ENCODE measurements at regions not wholly inside any gene's neighbourhood (a gene's known extent, or its start where the extent isn't known, plus 50 kb on each side); places are given as distances from the start of the nearest gene placed in this dataset.

GRCh38 chr15:87752250-87752951, 504.1 kb downstream of the NTRK3 start:
- no peaks in the 10 kb centered on the region for H3K36me3 ChIP-seq (ENCODE audit: control insufficient read depth, insufficient read depth, low read length)
- TF ChIP-seq CTCF (IDR thresholded peaks at IDR 0.05; ENCODE audit: insufficient read depth, low read length, severe bottlenecking), result no peak
- no peaks in the 10 kb centered on the region for H3K27me3 ChIP-seq (ENCODE audit: control insufficient read depth, insufficient read depth, low read length)
- FAIRE-seq (no peak), DNase-seq (ENCODE audit: low read depth) (peak; percentile 64)
- H3K4me3 ChIP-seq (ENCODE audit: low read depth, low read length), result no peak overlapping the region

- FAIRE-seq, result no peak
- no peaks in the 10 kb centered on the region for H3K27me3 ChIP-seq (ENCODE audit: control insufficient read depth, insufficient read depth, low read length)
Observed at GRCh38 chr15:87748483-87748882, 508.1 kb downstream of the NTRK3 start.

GRCh38 chr15:87747087-87747486, 509.5 kb downstream of the NTRK3 start:
- DNase-seq (ENCODE audit: low read depth) (no peak), FAIRE-seq (no peak)
- H3K4me3 ChIP-seq (ENCODE audit: low read depth, low read length), result no peak overlapping the region
- H3K27me3 ChIP-seq (ENCODE audit: control insufficient read depth, insufficient read depth, low read length), result no peaks in the 10 kb centered on the region
- no peak for TF ChIP-seq CTCF (IDR thresholded peaks at IDR 0.05; ENCODE audit: insufficient read depth, low read length, severe bottlenecking)
- H3K36me3 ChIP-seq (ENCODE audit: control insufficient read depth, insufficient read depth, low read length), result no peaks in the 10 kb centered on the region

More at GRCh38 chr15:87748483-87748882, 508.1 kb downstream of the NTRK3 start:
- Histone ChIP-seq H3K36me3 (ENCODE audit: control insufficient read depth, insufficient read depth, low read length) (no peaks in the 10 kb centered on the region), H3K4me3 (ENCODE audit: low read depth, low read length) (no peak overlapping the region)
- TF ChIP-seq CTCF (IDR thresholded peaks at IDR 0.05; ENCODE audit: insufficient read depth, low read length, severe bottlenecking), result no peak
- DNase-seq (ENCODE audit: low read depth), result no peak

- Histone ChIP-seq H3K4me3 (ENCODE audit: low read depth, low read length) (no peak overlapping the region), H3K27me3 (ENCODE audit: control insufficient read depth, insufficient read depth, low read length) (no peaks in the 10 kb centered on the region), H3K36me3 (ENCODE audit: control insufficient read depth, insufficient read depth, low read length) (no peaks in the 10 kb centered on the region)
- DNase-seq (ENCODE audit: low read depth) (no peak), FAIRE-seq (no peak)
- no peak for TF ChIP-seq CTCF (IDR thresholded peaks at IDR 0.05; ENCODE audit: insufficient read depth, low read length, severe bottlenecking)
Observed at GRCh38 chr15:87746333-87746732, 510.2 kb downstream of the NTRK3 start.

- DNase-seq (ENCODE audit: low read depth) (no peak), FAIRE-seq (no peak)
- TF ChIP-seq CTCF (IDR thresholded peaks at IDR 0.05; ENCODE audit: insufficient read depth, low read length, severe bottlenecking), result no peak
- Histone ChIP-seq H3K27me3 (ENCODE audit: control insufficient read depth, insufficient read depth, low read length) (no peaks in the 10 kb centered on the region), H3K4me3 (ENCODE audit: low read depth, low read length) (no peak overlapping the region), H3K36me3 (ENCODE audit: control insufficient read depth, insufficient read depth, low read length) (no peaks in the 10 kb centered on the region)
Observed at GRCh38 chr15:87744815-87745214, 511.7 kb downstream of the NTRK3 start.

GRCh38 chr15:87743562-87743961, 513.0 kb downstream of the NTRK3 start:
- no peak overlapping the region for H3K4me3 ChIP-seq (ENCODE audit: low read depth, low read length)
- DNase-seq (ENCODE audit: low read depth), result no peak
- no peaks in the 10 kb centered on the region for H3K36me3 ChIP-seq (ENCODE audit: control insufficient read depth, insufficient read depth, low read length)
- TF ChIP-seq CTCF (IDR thresholded peaks at IDR 0.05; ENCODE audit: insufficient read depth, low read length, severe bottlenecking), result no peak
- FAIRE-seq, result no peak
- no peaks in the 10 kb centered on the region for H3K27me3 ChIP-seq (ENCODE audit: control insufficient read depth, insufficient read depth, low read length)

All from bronchial epithelial cell (primary cell).